Endodermal cell (in vitro differentiated cells): ENCODE measurements at regions not wholly inside any gene's neighbourhood (a gene's known extent, or its start where the extent isn't known, plus 50 kb on each side); places are given as distances from the start of the nearest gene placed in this dataset.

Source experiments
- DNase-seq: peaks from one replicate; pipeline ENCODE4 v3.0.0-alpha.2; 2017
- H3K27ac ChIP-seq: 2 replicates; pipeline ENCODE4 v1.5.1; 2013; ENCODE audit warnings: mild to moderate bottlenecking, low read depth, low read length, moderate library complexity
- H3K27me3 ChIP-seq: 2 replicates; pipeline ENCODE4 v1.6.1; 2013; ENCODE audit warnings: mild to moderate bottlenecking, low read length, moderate library complexity; ENCODE audit not compliant: insufficient read depth, control insufficient read depth, poor library complexity, severe bottlenecking
- H3K36me3 ChIP-seq: 2 replicates; pipeline ENCODE4 v1.7.0; 2013; ENCODE audit warnings: mild to moderate bottlenecking, low read length, moderate library complexity; ENCODE audit not compliant: control insufficient read depth, insufficient read depth
- H3K4me1 ChIP-seq: one replicate; pipeline ENCODE4 v1.7.0; 2013; ENCODE audit warnings: low read length; ENCODE audit not compliant: control insufficient read depth, insufficient read depth
- H3K4me3 ChIP-seq: 2 replicates; pipeline ENCODE4 v1.5.1; 2013; ENCODE audit warnings: mild to moderate bottlenecking, low read length, moderate library complexity
- H3K9ac ChIP-seq: 2 replicates; pipeline ENCODE4 v1.6.1; 2013; ENCODE audit warnings: mild to moderate bottlenecking, low read length, moderate library complexity; ENCODE audit not compliant: poor library complexity, severe bottlenecking; ENCODE audit errors: extremely low read depth
- H3K9me3 ChIP-seq: 2 replicates; pipeline ENCODE4 v1.6.1; 2013; ENCODE audit warnings: mild to moderate bottlenecking, low read length, moderate library complexity; ENCODE audit not compliant: control insufficient read depth
- H3K27ac Mint-ChIP-seq: 2 replicates; pipeline ENCODE4 v1.8.0; 2020; ENCODE audit warnings: mixed read lengths
- H3K27me3 Mint-ChIP-seq: 2 replicates; pipeline ENCODE4 v1.8.0; 2021; ENCODE audit warnings: mild to moderate bottlenecking, mixed read lengths; ENCODE audit not compliant: insufficient read depth
- H3K36me3 Mint-ChIP-seq: 2 replicates; pipeline ENCODE4 v1.8.0; 2020; ENCODE audit warnings: low read depth, mixed read lengths
- H3K4me1 Mint-ChIP-seq: 2 replicates; pipeline ENCODE4 v1.8.0; 2020; ENCODE audit warnings: mixed read lengths
- H3K4me3 Mint-ChIP-seq: 2 replicates; pipeline ENCODE4 v1.8.0; 2020; ENCODE audit warnings: mild to moderate bottlenecking, moderate library complexity, mixed read lengths
- H3K9me3 Mint-ChIP-seq: 2 replicates; pipeline ENCODE4 v1.8.0; 2020; ENCODE audit warnings: mild to moderate bottlenecking, mixed read lengths
- CTCF ChIP-seq: fragments of 200-600 bp; sonication (generic); conservative IDR thresholded peaks from 2 replicates; pipeline ENCODE4 v1.5.0; 2021; ENCODE audit warnings: antibody characterized with exemption, mild to moderate bottlenecking
- WGBS, 2 experiments: methylation state at CpG; one replicate each; pipeline versions ENCODE4 v1.1.5 to v1.1.7; 2013; ENCODE audit warnings: missing lambda C conversion rate in 2 of 2, mixed read lengths in 1 of 2; ENCODE audit not compliant: insufficient coverage in 1 of 2, insufficient read length in 1 of 2; 5-methylcytosine and 5-hydroxymethylcytosine counted together

- H3K36me3 Mint-ChIP-seq = no peaks in the 10 kb centered on the region
- no peak overlapping the region for H3K4me3 ChIP-seq
- peaks cover 18% of the 10 kb centered on the region for H3K9me3 Mint-ChIP-seq
- no peak overlapping the region for H3K27ac Mint-ChIP-seq
- 95% methylated on average over 4 of the region's 4 CpGs; no CpG with 5 or more reads in 1 of the 2 experiments for WGBS, 2 experiments
- H3K9ac ChIP-seq = no peak overlapping the region
- no peak for TF ChIP-seq CTCF
- no peak overlapping the region for H3K4me3 Mint-ChIP-seq
- no peaks in the 10 kb centered on the region for H3K4me1 ChIP-seq
- H3K9me3 ChIP-seq = peaks cover 16% of the 10 kb centered on the region
- no peaks in the 10 kb centered on the region for H3K36me3 ChIP-seq
- H3K27me3 ChIP-seq = no peaks in the 10 kb centered on the region
- DNase-seq = no peak
- no peak overlapping the region for H3K27ac ChIP-seq
- H3K27me3 Mint-ChIP-seq = peaks cover 6% of the 10 kb centered on the region
- no peaks in the 10 kb centered on the region for H3K4me1 Mint-ChIP-seq
Observed at GRCh38 chr7:69173341-69173740, 424.9 kb upstream of the AUTS2 start.

DNA sequence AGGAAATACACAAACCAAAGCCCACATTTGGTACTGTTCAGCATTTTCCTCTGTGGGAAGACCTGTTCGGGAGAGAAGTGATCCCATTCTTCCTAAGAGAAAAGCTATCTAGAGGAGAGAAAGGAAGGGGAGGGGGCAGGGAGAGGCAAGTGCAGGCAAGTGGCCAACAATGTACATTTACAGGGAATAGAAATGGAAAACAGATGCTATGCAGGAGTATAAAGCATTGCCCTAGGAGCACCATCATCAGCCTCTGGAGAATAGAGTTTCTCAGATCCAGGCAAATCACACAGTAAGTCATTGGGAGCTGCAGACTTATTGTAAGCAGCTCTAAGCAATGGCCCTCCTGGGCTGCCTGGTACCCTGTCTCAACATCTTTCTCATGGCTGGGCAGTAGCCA lies 424.4 kb upstream of the AUTS2 start:
- DNase-seq = no peak
- Histone ChIP-seq H3K27me3 (no peaks in the 10 kb centered on the region), H3K9ac (no peak overlapping the region), H3K27ac (no peak overlapping the region), H3K36me3 (no peaks in the 10 kb centered on the region), H3K9me3 (peaks cover 16% of the 10 kb centered on the region), H3K4me1 (no peaks in the 10 kb centered on the region), H3K4me3 (no peak overlapping the region)
- no peak overlapping the region for H3K27ac Mint-ChIP-seq
- no peak for TF ChIP-seq CTCF
- peaks cover 6% of the 10 kb centered on the region for H3K27me3 Mint-ChIP-seq
- WGBS, 2 experiments = 93 to 100% methylated on average over 1 of the region's 1 CpG
- no peaks in the 10 kb centered on the region for H3K36me3 Mint-ChIP-seq
- H3K4me1 Mint-ChIP-seq = no peaks in the 10 kb centered on the region
- H3K4me3 Mint-ChIP-seq = no peak overlapping the region
- H3K9me3 Mint-ChIP-seq = peaks cover 18% of the 10 kb centered on the region

GRCh38 chr7:69176841-69177240 lies 421.4 kb upstream of the AUTS2 start:
- H3K36me3 Mint-ChIP-seq = no peaks in the 10 kb centered on the region
- H3K27me3 ChIP-seq = no peaks in the 10 kb centered on the region
- no peaks in the 10 kb centered on the region for H3K4me1 ChIP-seq
- no peak overlapping the region for H3K9ac ChIP-seq
- H3K27me3 Mint-ChIP-seq = no peaks in the 10 kb centered on the region
- H3K27ac ChIP-seq = no peak overlapping the region
- peaks cover 18% of the 10 kb centered on the region for H3K9me3 Mint-ChIP-seq
- H3K36me3 ChIP-seq = no peaks in the 10 kb centered on the region
- no peak for TF ChIP-seq CTCF
- no peak overlapping the region for H3K4me3 Mint-ChIP-seq
- WGBS, 2 experiments = 92% methylated on average over 2 of the region's 2 CpGs
- no peak overlapping the region for H3K4me3 ChIP-seq
- H3K27ac Mint-ChIP-seq = no peak overlapping the region
- DNase-seq = no peak
- H3K9me3 ChIP-seq = peaks cover 16% of the 10 kb centered on the region
- no peaks in the 10 kb centered on the region for H3K4me1 Mint-ChIP-seq
